GM21423 (cell line): ENCODE measurements at regions not wholly inside any gene's neighbourhood (a gene's known extent, or its start where the extent isn't known, plus 50 kb on each side); places are given as distances from the start of the nearest gene placed in this dataset.

Source experiments
- ATAC-seq: cut with Tn5 transposase; IDR thresholded peaks from one replicate; pipeline ENCODE4 v1.9.1; 2021; ENCODE audit warnings: mild to moderate bottlenecking, moderate library complexity; ENCODE audit not compliant: unreplicated experiment

GRCh38 chr9:129253803-129254381 lies 75.8 kb upstream of the IER5L start:
- no peak for ATAC-seq

- ATAC-seq, result no peak
These were observed 75.1 kb upstream of the IER5L start for GRCh38 chr9:129252937-129253802.

- no peak for ATAC-seq
These were observed 72.7 kb upstream of the IER5L start for GRCh38 chr9:129250786-129251185.

GRCh38 chr9:129247285-129248153 lies 69.5 kb upstream of the IER5L start:
- ATAC-seq, result no peak

GRCh38 chr9:129245276-129245675 lies 67.2 kb upstream of the IER5L start:
- ATAC-seq, result no peak

- no peak for ATAC-seq
These were observed 65.0 kb upstream of the IER5L start for GRCh38 chr9:129242971-129243561.

GRCh38 chr9:129242191-129242941 lies 64.3 kb upstream of the IER5L start:
- no peak for ATAC-seq

- ATAC-seq, result no peak
These were observed 63.7 kb upstream of the IER5L start for GRCh38 chr9:129241725-129242124.

GRCh38 chr9:129240581-129241211 lies 62.6 kb upstream of the IER5L start:
- no peak for ATAC-seq

- no peak for ATAC-seq
These were observed 62.0 kb upstream of the IER5L start for GRCh38 chr9:129239946-129240490.

GRCh38 chr9:129237803-129238202 lies 59.7 kb upstream of the IER5L start:
- no peak for ATAC-seq

GRCh38 chr9:129237164-129237611 lies 59.1 kb upstream of the IER5L start:
- no peak for ATAC-seq

GRCh38 chr9:129236441-129237145 lies 58.5 kb upstream of the IER5L start:
- no peak for ATAC-seq

GRCh38 chr9:129235931-129236331 lies 57.9 kb upstream of the IER5L start:
- no peak for ATAC-seq

- no peak for ATAC-seq
These were observed 57.2 kb upstream of the IER5L start for GRCh38 chr9:129235041-129235930.

GRCh38 chr9:129234491-129234890 lies 56.4 kb upstream of the IER5L start:
- no peak for ATAC-seq

GRCh38 chr9:129232839-129233591 lies 55.0 kb upstream of the IER5L start:
- ATAC-seq, result no peak
